HG02884 (cell line): ENCODE measurements at regions not wholly inside any gene's neighbourhood (a gene's known extent, or its start where the extent isn't known, plus 50 kb on each side); places are given as distances from the start of the nearest gene placed in this dataset.

Experiments
- ATAC-seq: cut with Tn5 transposase; IDR thresholded peaks from one replicate; pipeline ENCODE4 v1.9.1; 2021; ENCODE audit warnings: mild to moderate bottlenecking, moderate library complexity; ENCODE audit not compliant: unreplicated experiment

DNA sequence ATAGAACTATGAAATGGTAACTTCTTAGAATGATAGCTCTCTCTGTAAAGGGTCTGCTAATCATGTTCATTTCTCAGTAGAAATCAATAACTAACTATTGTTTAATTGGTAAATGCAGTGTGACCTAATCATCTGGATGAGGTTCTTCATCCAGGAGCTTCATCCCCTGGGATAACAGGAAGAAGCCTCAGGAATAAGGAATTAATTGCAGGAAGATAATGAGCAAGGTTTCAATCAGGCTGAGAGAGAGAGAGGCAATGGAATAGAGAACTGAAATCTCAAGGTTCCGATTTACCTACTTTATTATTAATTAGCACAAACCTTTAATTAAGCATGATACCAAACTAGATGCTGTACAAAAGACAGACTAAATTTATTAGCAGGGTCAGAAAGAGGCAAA lies 499.7 kb downstream of the MAT2B start:
- ATAC-seq, result no peak

GRCh38 chr5:164007064-164007463 lies 501.6 kb downstream of the MAT2B start:
- ATAC-seq, result no peak

DNA sequence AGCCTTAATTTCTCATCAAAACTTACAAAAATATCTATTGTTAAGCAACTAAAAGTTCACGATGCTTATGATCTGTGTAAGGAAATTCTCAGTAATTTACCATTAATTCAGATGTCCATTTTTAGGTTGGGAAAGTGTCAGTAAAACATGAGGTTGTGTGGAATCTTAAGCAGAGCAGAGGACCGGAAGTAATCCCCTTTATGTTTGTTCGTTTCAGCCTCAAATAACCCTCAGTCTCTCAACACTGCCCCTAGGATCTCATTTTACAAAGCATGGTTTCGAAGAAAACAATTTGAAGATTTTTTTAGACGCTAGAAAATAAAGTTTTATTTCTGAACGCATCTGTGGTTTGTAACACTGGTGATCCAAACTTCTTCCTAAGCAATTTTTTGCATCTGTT lies 504.2 kb downstream of the MAT2B start:
- no peak for ATAC-seq

GRCh38 chr5:164010900-164011299 lies 505.5 kb downstream of the MAT2B start:
- ATAC-seq, result no peak

- ATAC-seq, result no peak
Observed at GRCh38 chr5:164012371-164012770, 507.0 kb downstream of the MAT2B start.

GRCh38 chr5:164013077-164013670 lies 507.8 kb downstream of the MAT2B start:
- ATAC-seq, result peak; percentile 91

DNA sequence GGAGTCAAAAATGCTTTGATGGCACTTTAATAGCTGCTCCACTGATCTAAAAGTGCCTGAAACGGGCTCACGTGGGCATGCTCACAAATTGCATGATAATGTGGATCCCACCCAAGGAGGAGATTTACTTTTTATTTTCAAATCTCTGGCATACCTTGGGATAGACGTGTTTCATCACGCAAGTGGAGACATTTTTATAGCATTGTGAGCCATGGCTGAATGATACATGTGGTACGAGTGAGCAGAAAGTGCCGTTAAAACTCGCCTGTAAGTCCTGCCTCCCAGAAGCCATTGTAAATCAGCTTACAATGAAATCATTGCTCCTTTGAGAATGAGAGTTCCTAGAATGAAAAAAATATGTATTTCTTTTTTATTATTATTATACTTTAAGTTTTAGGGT lies 514.7 kb downstream of the MAT2B start:
- no peak for ATAC-seq

GRCh38 chr5:164027738-164028137 lies 522.3 kb downstream of the MAT2B start:
- ATAC-seq, result no peak

- ATAC-seq, result no peak
Observed at GRCh38 chr5:164038128-164038783, 532.8 kb downstream of the MAT2B start.

DNA sequence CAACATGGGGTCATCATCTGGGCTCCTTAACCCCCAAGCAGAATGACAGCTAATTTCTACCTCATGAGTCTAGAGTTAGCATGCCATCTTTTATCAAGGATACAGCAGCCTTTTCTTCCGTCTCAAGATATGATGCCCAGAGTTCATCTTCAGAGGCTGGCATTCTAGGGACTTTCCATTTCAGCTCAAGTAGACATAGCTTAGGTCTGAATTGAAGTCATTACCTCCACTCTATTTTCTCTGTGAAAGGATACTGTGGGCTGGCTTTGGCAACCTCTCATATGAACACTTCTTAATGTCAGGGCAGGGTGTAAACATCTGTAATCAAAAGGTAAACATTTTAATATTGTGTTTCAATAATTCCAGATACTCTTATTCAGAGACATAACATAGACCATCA lies 535.7 kb downstream of the MAT2B start:
- no peak for ATAC-seq

GRCh38 chr5:164048359-164048926 lies 543.0 kb downstream of the MAT2B start:
- no peak for ATAC-seq

- ATAC-seq, result no peak
Observed at GRCh38 chr5:164051745-164052144, 546.3 kb downstream of the MAT2B start.

GRCh38 chr5:164052536-164053093 lies 547.2 kb downstream of the MAT2B start:
- no peak for ATAC-seq

DNA sequence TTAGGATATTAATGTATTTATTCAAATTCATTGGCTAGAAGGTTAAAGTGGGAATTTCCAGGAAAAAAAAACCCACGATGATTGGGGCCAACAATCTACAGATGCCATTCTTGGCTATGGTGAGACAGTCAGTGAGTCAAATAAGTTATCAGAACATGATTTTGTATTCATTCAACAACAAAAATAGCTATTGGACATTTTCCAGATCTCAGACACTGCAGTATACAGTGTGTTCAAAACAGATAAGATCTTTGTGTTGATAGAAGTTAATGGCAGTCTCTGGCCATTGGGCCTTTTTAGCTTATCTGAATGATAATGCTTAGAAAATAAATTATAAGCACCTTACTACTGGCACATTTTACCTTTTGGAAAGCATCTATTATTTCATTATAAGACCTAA lies 547.7 kb downstream of the MAT2B start:
- no peak for ATAC-seq

DNA sequence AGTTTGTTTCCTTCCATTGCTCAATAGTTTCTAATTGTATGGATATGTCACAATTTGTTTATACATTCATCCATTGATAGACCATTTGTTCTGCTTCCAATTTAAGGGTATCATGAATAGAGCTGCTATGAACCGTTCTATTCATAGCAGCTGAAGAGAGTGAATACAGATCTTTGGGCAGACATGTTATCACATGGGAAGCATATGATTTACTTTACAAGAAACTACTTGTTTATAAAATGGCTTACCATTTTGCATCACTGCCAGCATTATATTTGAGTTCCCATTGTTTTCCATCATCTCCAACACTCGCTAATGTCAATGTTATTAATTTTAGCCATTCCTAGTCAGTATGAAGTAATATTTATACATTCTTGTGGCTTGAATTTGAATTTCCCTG lies 549.0 kb downstream of the MAT2B start:
- ATAC-seq, result no peak

GRCh38 chr5:164057121-164057520 lies 551.7 kb downstream of the MAT2B start:
- ATAC-seq, result no peak

DNA sequence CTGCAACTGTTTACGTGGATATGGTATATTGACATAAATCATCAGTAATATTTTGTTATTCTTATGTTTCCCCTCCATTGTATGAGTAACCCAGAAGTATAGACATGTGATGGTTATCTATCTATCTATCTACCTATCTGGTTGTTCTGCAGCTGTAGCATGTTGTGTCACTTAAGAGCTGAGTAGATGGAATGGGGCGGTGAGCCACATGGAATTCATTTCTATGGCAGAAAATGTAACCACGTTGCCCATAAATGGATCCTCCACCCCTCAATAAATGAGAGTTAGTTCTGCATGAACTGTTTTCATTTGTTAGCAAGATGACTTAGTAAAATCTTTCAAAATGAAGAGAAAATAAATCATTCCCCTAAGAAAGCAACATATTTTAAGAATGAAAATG lies 553.2 kb downstream of the MAT2B start:
- ATAC-seq, result no peak

- ATAC-seq, result no peak
Observed at GRCh38 chr5:164059471-164059870, 554.1 kb downstream of the MAT2B start.

- ATAC-seq, result no peak
Observed at GRCh38 chr5:164060786-164061355, 555.5 kb downstream of the MAT2B start.

DNA sequence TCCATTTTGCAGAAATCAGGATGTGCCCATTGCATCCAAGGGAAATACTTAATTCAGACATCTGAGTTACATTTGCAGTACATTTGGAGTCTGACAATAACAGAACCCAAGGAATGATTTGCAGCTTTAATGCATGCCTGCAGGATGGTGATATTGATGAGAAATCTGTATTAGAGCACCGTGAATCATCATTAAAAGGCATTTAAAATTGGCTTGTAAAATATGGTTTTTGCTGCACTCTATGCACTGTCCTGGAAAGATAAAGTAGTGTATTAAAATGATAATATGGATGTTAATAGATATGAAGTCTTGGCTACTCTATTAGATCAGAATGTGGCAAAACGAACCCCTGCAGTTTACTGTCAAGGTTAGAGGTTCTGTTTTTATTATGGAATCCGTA lies 556.9 kb downstream of the MAT2B start:
- no peak for ATAC-seq

- ATAC-seq, result no peak
Observed at GRCh38 chr5:164065266-164065665, 559.8 kb downstream of the MAT2B start.

DNA sequence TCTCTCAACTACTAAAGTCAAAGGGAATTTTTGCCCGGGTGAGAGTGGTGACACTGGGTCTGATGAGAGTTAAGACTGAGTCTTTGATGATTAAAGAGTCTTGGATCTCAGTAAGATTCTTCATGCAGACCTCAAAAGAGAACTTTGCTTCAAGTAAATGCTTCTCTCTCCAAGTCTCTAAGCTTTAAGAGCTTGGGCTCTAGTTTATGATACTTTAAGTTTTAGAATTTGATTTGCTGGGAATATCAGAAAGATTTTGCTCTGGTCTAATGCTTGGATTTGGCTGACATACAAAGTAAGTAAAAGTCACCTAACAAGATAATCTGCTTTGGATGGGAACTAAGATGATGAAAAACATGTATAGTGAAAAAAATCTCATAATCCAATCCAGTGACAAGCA lies 566.3 kb downstream of the MAT2B start:
- no peak for ATAC-seq
